H1 (cell line): ENCODE measurements at regions not wholly inside any gene's neighbourhood (a gene's known extent, or its start where the extent isn't known, plus 50 kb on each side); places are given as distances from the start of the nearest gene placed in this dataset.

ENCODE experiments used
- CTCF ChIA-PET: fragments of 300-600 bp; sonication (Branson Sonifier 250); formaldehyde crosslinking; loops from one replicate; lab custom pipeline; 2021; ENCODE audit not compliant: partially characterized antibody; lab: Charles Lee
- POLR2A ChIA-PET: fragments of 300-600 bp; sonication (Branson Sonifier 250); formaldehyde crosslinking; loops from one replicate; lab custom pipeline; 2021; ENCODE audit warnings: inconsistent platforms; ENCODE audit not compliant: partially characterized antibody; lab: Charles Lee
- DNase-seq, 2 experiments: peaks; one replicate each; pipeline versions ENCODE4 v3.0.0 to v3.0.0-alpha.2; 2010 to 2022; ENCODE audit warnings: low spot score in 2 of 2, low read depth in 1 of 2, mixed read lengths in 1 of 2
- FAIRE-seq: peaks from 2 replicates; lab custom pipeline; 2011; peaks lifted over from hg19 to GRCh38; lab: Jason Lieb, UNC
- H2AFZ ChIP-seq: 2 replicates; pipeline ENCODE4 v1.8.1; 2012; ENCODE audit warnings: low read length, inconsistent platforms
- H2AK5ac ChIP-seq: 2 replicates; pipeline ENCODE4 v1.6.1; 2013; ENCODE audit warnings: low read depth, low read length
- H2BK120ac ChIP-seq: replicated peaks from 2 replicates; pipeline ENCODE3; 2013; ENCODE audit warnings: low read depth, low read length, inconsistent platforms
- H2BK12ac ChIP-seq: 2 replicates; pipeline ENCODE4 v1.6.1; 2013; ENCODE audit warnings: low read depth, low read length
- H2BK15ac ChIP-seq: 2 replicates; pipeline ENCODE4 v1.6.1; 2013; ENCODE audit warnings: low read length
- H2BK20ac ChIP-seq: 2 replicates; pipeline ENCODE4 v1.6.1; 2013; ENCODE audit warnings: low read length
- H2BK5ac ChIP-seq: 2 replicates; pipeline ENCODE4 v1.6.1; 2013; ENCODE audit warnings: low read depth, low read length
- H3K14ac ChIP-seq: 2 replicates; pipeline ENCODE4 v1.6.1; 2013; ENCODE audit warnings: inconsistent platforms; ENCODE audit not compliant: insufficient read length
- H3K18ac ChIP-seq: 2 replicates; pipeline ENCODE4 v1.6.1; 2013; ENCODE audit warnings: low read length; ENCODE audit errors: extremely low read depth
- H3K23ac ChIP-seq: 2 replicates; pipeline ENCODE4 v1.6.1; 2013; ENCODE audit warnings: inconsistent platforms; ENCODE audit not compliant: insufficient read length
- H3K23me2 ChIP-seq: 2 replicates; pipeline ENCODE4 v1.6.1; 2013; ENCODE audit warnings: low read depth, low read length
- H3K27ac ChIP-seq: 2 replicates; pipeline ENCODE4 v1.6.1; 2011; ENCODE audit warnings: low read depth, low read length, inconsistent platforms
- H3K27me3 ChIP-seq, 4 experiments: replicated peaks in 1 of 4; 1 replicate in 1 of 4; 2 replicates in 3 of 4; pipeline versions ENCODE4 v1.6.1 to v1.8.1; 2011 to 2013; ENCODE audit warnings: low read length in 3 of 4, mild to moderate bottlenecking in 3 of 4, inconsistent platforms in 2 of 4, mixed read lengths in 2 of 4, moderate library complexity in 1 of 4; ENCODE audit not compliant: control insufficient read depth in 3 of 4, insufficient read depth in 3 of 4; ENCODE audit errors: extremely low read depth in 1 of 4
- H3K36me3 ChIP-seq, 4 experiments: 2 replicates each; pipeline versions ENCODE4 v1.6.1 to v1.8.1; 2011 to 2013; ENCODE audit warnings: mild to moderate bottlenecking in 4 of 4, low read length in 3 of 4, moderate library complexity in 2 of 4, control low read depth in 1 of 4, inconsistent platforms in 1 of 4; ENCODE audit not compliant: insufficient read depth in 4 of 4, control insufficient read depth in 2 of 4
- H3K4ac ChIP-seq: replicated peaks from 2 replicates; pipeline ENCODE3; 2013; ENCODE audit warnings: low read length, low read depth, mixed read lengths, inconsistent platforms; ENCODE audit not compliant: insufficient read length
- H3K4me1 ChIP-seq, 4 experiments: replicated peaks in 1 of 4; 1 replicate in 1 of 4; 2 replicates in 3 of 4; pipeline versions ENCODE4 v1.6.1 to v1.8.1; 2011 to 2013; ENCODE audit warnings: low read length in 3 of 4, inconsistent platforms in 2 of 4, mixed read lengths in 1 of 4; ENCODE audit not compliant: insufficient read depth in 4 of 4, control insufficient read depth in 3 of 4
- H3K4me2 ChIP-seq, 2 experiments: 2 replicates each; pipeline versions ENCODE4 v1.6.1 to v1.8.1; 2011 to 2013; ENCODE audit warnings: low read depth in 2 of 2, low read length in 2 of 2, control low read depth in 1 of 2, inconsistent platforms in 1 of 2, mild to moderate bottlenecking in 1 of 2; ENCODE audit not compliant: insufficient read depth in 1 of 2
- H3K4me3 ChIP-seq, 4 experiments: fragments of 200-600, 300-600 bp in 1 of 4; sonication (generic), shearing (Covaris generic), sonication (Bioruptor Twin) in 1 of 4; 2 replicates each; pipeline versions ENCODE4 v1.5.1 to v1.8.1; 2011 to 2016; ENCODE audit warnings: low read length in 4 of 4, low read depth in 3 of 4, control low read depth in 2 of 4, inconsistent platforms in 2 of 4, mild to moderate bottlenecking in 2 of 4, mixed read lengths in 1 of 4, moderate library complexity in 1 of 4; ENCODE audit not compliant: insufficient read depth in 2 of 4; ENCODE audit errors: extremely low read depth in 1 of 4
- H3K56ac ChIP-seq: replicated peaks from 2 replicates; pipeline ENCODE3; 2013; ENCODE audit warnings: low read depth, mild to moderate bottlenecking, mixed read lengths, low read length, inconsistent platforms; ENCODE audit not compliant: insufficient read length
- H3K79me1 ChIP-seq: 2 replicates; pipeline ENCODE4 v1.6.1; 2013; ENCODE audit warnings: low read depth, low read length, control low read depth
- H3K79me2 ChIP-seq, 2 experiments: 2 replicates each; pipeline versions ENCODE4 v1.6.1 to v1.8.1; 2012 to 2013; ENCODE audit warnings: low read length in 2 of 2, mild to moderate bottlenecking in 2 of 2, inconsistent platforms in 1 of 2; ENCODE audit not compliant: insufficient read depth in 2 of 2, control insufficient read depth in 1 of 2
- H3K9ac ChIP-seq, 4 experiments: replicated peaks in 1 of 4; 1 replicate in 1 of 4; 2 replicates in 3 of 4; pipeline versions ENCODE4 v1.6.1 to v1.8.1; 2011 to 2013; ENCODE audit warnings: low read depth in 3 of 4, low read length in 3 of 4, control low read depth in 2 of 4, mild to moderate bottlenecking in 2 of 4, moderate library complexity in 2 of 4, inconsistent platforms in 1 of 4; ENCODE audit errors: extremely low read depth in 1 of 4
- H3K9me3 ChIP-seq, 2 experiments: 2 replicates each; pipeline versions ENCODE4 v1.6.1 to v1.8.1; 2012 to 2013; ENCODE audit warnings: mild to moderate bottlenecking in 2 of 2, moderate library complexity in 2 of 2, control low read depth in 1 of 2, inconsistent platforms in 1 of 2, low read depth in 1 of 2, low read length in 1 of 2, mixed read lengths in 1 of 2; ENCODE audit not compliant: insufficient read depth in 2 of 2
- H4K20me1 ChIP-seq, 2 experiments: replicated peaks in 1 of 2; 2 replicates each; pipeline versions ENCODE3 to v1.8.1; 2011 to 2013; ENCODE audit warnings: inconsistent platforms in 2 of 2, low read length in 2 of 2, mild to moderate bottlenecking in 1 of 2; ENCODE audit not compliant: insufficient read depth in 2 of 2, control insufficient read depth in 1 of 2
- H4K5ac ChIP-seq: 2 replicates; pipeline ENCODE4 v1.6.1; 2013; ENCODE audit warnings: low read length, low read depth, mixed read lengths, inconsistent platforms; ENCODE audit not compliant: insufficient read length
- H4K8ac ChIP-seq: 2 replicates; pipeline ENCODE4 v1.8.0; 2013; ENCODE audit warnings: mild to moderate bottlenecking, moderate library complexity, low read length, inconsistent platforms; ENCODE audit not compliant: insufficient read depth; ENCODE audit errors: extremely low read depth
- H4K91ac ChIP-seq: replicated peaks from 2 replicates; pipeline ENCODE3; 2013; ENCODE audit warnings: low read length, mixed read lengths, inconsistent platforms; ENCODE audit not compliant: insufficient read length
- ASH2L ChIP-seq: fragments of 200-600, 300-600 bp; sonication (generic); IDR thresholded peaks from one replicate; pipeline ENCODE4 v1.7.1; 2017; ENCODE audit warnings: low read length
- CTCF ChIP-seq, 3 experiments: IDR thresholded peaks; 1 replicate in 2 of 3; 2 replicates in 1 of 3; pipeline versions ENCODE4 v1.5.1 to v1.6.1; 2011; ENCODE audit warnings: low read length in 3 of 3, mild to moderate bottlenecking in 3 of 3, inconsistent platforms in 2 of 3, low read depth in 1 of 3, moderate library complexity in 1 of 3; ENCODE audit not compliant: insufficient read depth in 1 of 3; ENCODE audit errors: control extremely low read depth in 1 of 3
- MAX ChIP-seq: IDR thresholded peaks from 2 replicates; pipeline ENCODE4 v1.6.1; 2012; ENCODE audit warnings: inconsistent platforms
- RAD21 ChIP-seq, 2 experiments: IDR thresholded peaks in 1 of 2; conservative IDR thresholded peaks in 1 of 2; 2 replicates each; pipeline ENCODE4 v1.6.1; 2011; ENCODE audit warnings: low read depth in 2 of 2, low read length in 2 of 2, improper control_type of control experiment in 1 of 2, inconsistent platforms in 1 of 2, mild to moderate bottlenecking in 1 of 2, moderate library complexity in 1 of 2
- WGBS, 2 experiments: shearing (Covaris generic) in 1 of 2; methylation state at CpG; one replicate each; pipeline versions ENCODE4 v1.1.6 to v1.1.7; 2013 to 2015; ENCODE audit warnings: low lambda C conversion rate in 2 of 2, mixed read lengths in 2 of 2, inconsistent platforms in 1 of 2, low coverage in 1 of 2, missing lambda C conversion rate in 1 of 2; ENCODE audit not compliant: insufficient replicate concordance in 2 of 2, insufficient coverage in 1 of 2, insufficient read length in 1 of 2; ENCODE audit errors: extremely low coverage in 1 of 2, missing lambda C conversion rate in 1 of 2; 5-methylcytosine and 5-hydroxymethylcytosine counted together

GRCh38 chr14:71309756-71310155, 402.5 kb downstream of the PCNX1 start:
- Histone ChIP-seq H3K36me3 (no peaks in the 10 kb centered on the region), H3K27me3 (no peaks in the 10 kb centered on the region; a peak in 1 of 7 replicates), H3K4ac (no peak overlapping the region), H2AFZ (peak overlapping the region; percentile 28; the same call in 1 of the 2 replicates), H3K79me1 (no peaks in the 10 kb centered on the region), H2AK5ac (no peak overlapping the region), H3K56ac (no peak overlapping the region), H2BK5ac (no peak overlapping the region), H3K79me2 (no peaks in the 10 kb centered on the region), H4K91ac (no peak overlapping the region), H3K4me3 (no peak overlapping the region), H2BK15ac (no peak overlapping the region), H2BK12ac (no peak overlapping the region), H3K18ac (no peak overlapping the region), H4K8ac (no peak overlapping the region), H2BK20ac (no peak overlapping the region), H3K9ac (no peak overlapping the region), H3K4me2 (no peak overlapping the region), H2BK120ac (no peak overlapping the region), H4K20me1 (no peaks in the 10 kb centered on the region), H3K4me1 (no peaks in the 10 kb centered on the region), H4K5ac (no peak overlapping the region), H3K23me2 (no peaks in the 10 kb centered on the region), H3K27ac (no peak overlapping the region), H3K9me3 (peaks cover 0 to 3% of the 10 kb centered on the region in 2 experiments; a peak in 1 of 4 replicates), H3K23ac (no peak overlapping the region), H3K14ac (no peak overlapping the region)
- TF ChIP-seq ASH2L (no peak), MAX (peak; percentile 71; the same call in 1 of the 2 replicates), RAD21 (IDR thresholded peaks at IDR 0.05 in 1 of 2, conservative IDR thresholded peaks at IDR 0.05 in 1 of 2; ENCODE audit: low read depth in 2 of 2, low read length in 2 of 2) (peak; percentile 53 to 70; a peak in 3 of 4 replicates), CTCF (IDR thresholded peaks at IDR 0.05; ENCODE audit: control extremely low read depth in 1 of 3, insufficient read depth in 1 of 3, low read depth in 1 of 3, low read length in 3 of 3) (peak in 2 of 3 experiments; percentile 44 to 55; a peak in 3 of 4 replicates)
- ChIA-PET POLR2A (interaction anchor here (4.3 kb wide), 1 partner anchor 11 kb away, joined by 19 read pairs; the partner anchor contains the start of gene SIPA1L1), CTCF (interaction anchor here (0.6 to 2.8 kb wide), 21 partner anchors 8 to 551 kb away, joined by 3 to 9 read pairs (median 4); no protein-coding TSS in a partner anchor)
- 86% methylated on average over 2 of the region's 2 CpGs; no CpG with 5 or more reads in 1 of the 2 experiments for WGBS, 2 experiments
- FAIRE-seq: no peak
- DNase-seq: no peak
